ENCODE measurements at regions not wholly inside any gene's neighbourhood (a gene's known extent, or its start where the extent isn't known, plus 50 kb on each side); places are given as distances from the start of the nearest gene placed in this dataset.

- Histone ChIP-seq H3K27me3 (ENCODE audit: control insufficient read depth in 2 of 2, insufficient read depth in 1 of 2, low read length in 1 of 2) (no peaks in the 10 kb centered on the region), H3K9me3 (ENCODE audit: control insufficient read depth in 2 of 2, insufficient read depth in 1 of 2, low read length in 1 of 2) (no peaks in the 10 kb centered on the region), H3K36me3 (ENCODE audit: control insufficient read depth in 2 of 2, insufficient read depth in 2 of 2, low read length in 1 of 2) (no peaks in the 10 kb centered on the region), H3K4me1 (ENCODE audit: control insufficient read depth in 2 of 2, insufficient read depth in 2 of 2, low read length in 2 of 2) (peaks cover 6% of the 10 kb centered on the region in 2 donors), H3K27ac (ENCODE audit: low read depth in 1 of 2, low read length in 1 of 2) (no peak overlapping the region), H3K4me3 (ENCODE audit: low read length in 2 of 2) (no peak overlapping the region)
- DNase-seq (ENCODE audit: low read depth in 6 of 9, low spot score in 9 of 9), result no peak
Observed at GRCh38 chr16:79411357-79411756, 189.2 kb downstream of the MAF start.

- DNase-seq (ENCODE audit: low read depth in 6 of 9, low spot score in 9 of 9), result no peak
- 73% methylated on average over 9 of the region's 9 CpGs for WGBS
- no peak overlapping the region for H3K27ac ChIP-seq (ENCODE audit: low read depth in 1 of 2, low read length in 1 of 2)
- no peaks in the 10 kb centered on the region for H3K9me3 ChIP-seq (ENCODE audit: control insufficient read depth in 2 of 2, insufficient read depth in 1 of 2, low read length in 1 of 2)
- H3K27me3 ChIP-seq (ENCODE audit: control insufficient read depth in 2 of 2, insufficient read depth in 1 of 2, low read length in 1 of 2), result no peaks in the 10 kb centered on the region
- no peaks in the 10 kb centered on the region for H3K36me3 ChIP-seq (ENCODE audit: control insufficient read depth in 2 of 2, insufficient read depth in 2 of 2, low read length in 1 of 2)
- no peaks in the 10 kb centered on the region for H3K4me1 ChIP-seq (ENCODE audit: control insufficient read depth in 2 of 2, insufficient read depth in 2 of 2, low read length in 2 of 2)
- H3K4me3 ChIP-seq (ENCODE audit: low read length in 2 of 2), result no peak overlapping the region
Observed at GRCh38 chr16:79409978-79410377, 190.6 kb downstream of the MAF start.

GRCh38 chr16:79408355-79408754, 192.2 kb downstream of the MAF start:
- no peaks in the 10 kb centered on the region for H3K4me1 ChIP-seq (ENCODE audit: control insufficient read depth in 2 of 2, insufficient read depth in 2 of 2, low read length in 2 of 2)
- no peak overlapping the region for H3K27ac ChIP-seq (ENCODE audit: low read depth in 1 of 2, low read length in 1 of 2)
- no peak overlapping the region for H3K4me3 ChIP-seq (ENCODE audit: low read length in 2 of 2)
- no peak for DNase-seq (ENCODE audit: low read depth in 6 of 9, low spot score in 9 of 9)
- H3K36me3 ChIP-seq (ENCODE audit: control insufficient read depth in 2 of 2, insufficient read depth in 2 of 2, low read length in 1 of 2), result no peaks in the 10 kb centered on the region
- no peaks in the 10 kb centered on the region for H3K27me3 ChIP-seq (ENCODE audit: control insufficient read depth in 2 of 2, insufficient read depth in 1 of 2, low read length in 1 of 2)
- WGBS, result 98% methylated on average over 6 of the region's 6 CpGs
- H3K9me3 ChIP-seq (ENCODE audit: control insufficient read depth in 2 of 2, insufficient read depth in 1 of 2, low read length in 1 of 2), result no peaks in the 10 kb centered on the region

- no peak overlapping the region for H3K27ac ChIP-seq (ENCODE audit: low read depth in 1 of 2, low read length in 1 of 2)
- H3K4me1 ChIP-seq (ENCODE audit: control insufficient read depth in 2 of 2, insufficient read depth in 2 of 2, low read length in 2 of 2), result no peaks in the 10 kb centered on the region
- no peak for DNase-seq (ENCODE audit: low read depth in 6 of 9, low spot score in 9 of 9)
- H3K4me3 ChIP-seq (ENCODE audit: low read length in 2 of 2), result no peak overlapping the region
- H3K9me3 ChIP-seq (ENCODE audit: control insufficient read depth in 2 of 2, insufficient read depth in 1 of 2, low read length in 1 of 2), result no peaks in the 10 kb centered on the region
- H3K36me3 ChIP-seq (ENCODE audit: control insufficient read depth in 2 of 2, insufficient read depth in 2 of 2, low read length in 1 of 2), result no peaks in the 10 kb centered on the region
- no peaks in the 10 kb centered on the region for H3K27me3 ChIP-seq (ENCODE audit: control insufficient read depth in 2 of 2, insufficient read depth in 1 of 2, low read length in 1 of 2)
- WGBS, result 94% methylated on average over 15 of the region's 15 CpGs
Observed at GRCh38 chr16:79407461-79408135, 192.9 kb downstream of the MAF start.

GRCh38 chr16:79407005-79407404, 193.5 kb downstream of the MAF start:
- no peaks in the 10 kb centered on the region for H3K27me3 ChIP-seq (ENCODE audit: control insufficient read depth in 2 of 2, insufficient read depth in 1 of 2, low read length in 1 of 2)
- H3K36me3 ChIP-seq (ENCODE audit: control insufficient read depth in 2 of 2, insufficient read depth in 2 of 2, low read length in 1 of 2), result no peaks in the 10 kb centered on the region
- H3K4me3 ChIP-seq (ENCODE audit: low read length in 2 of 2), result no peak overlapping the region
- H3K27ac ChIP-seq (ENCODE audit: low read depth in 1 of 2, low read length in 1 of 2), result no peak overlapping the region
- no peaks in the 10 kb centered on the region for H3K9me3 ChIP-seq (ENCODE audit: control insufficient read depth in 2 of 2, insufficient read depth in 1 of 2, low read length in 1 of 2)
- DNase-seq (ENCODE audit: low read depth in 6 of 9, low spot score in 9 of 9), result no peak
- 98% methylated on average over 12 of the region's 12 CpGs for WGBS
- no peaks in the 10 kb centered on the region for H3K4me1 ChIP-seq (ENCODE audit: control insufficient read depth in 2 of 2, insufficient read depth in 2 of 2, low read length in 2 of 2)

GRCh38 chr16:79404571-79404970, 196.0 kb downstream of the MAF start:
- Histone ChIP-seq H3K27ac (ENCODE audit: low read depth in 1 of 2, low read length in 1 of 2) (no peak overlapping the region), H3K27me3 (ENCODE audit: control insufficient read depth in 2 of 2, insufficient read depth in 1 of 2, low read length in 1 of 2) (no peaks in the 10 kb centered on the region), H3K9me3 (ENCODE audit: control insufficient read depth in 2 of 2, insufficient read depth in 1 of 2, low read length in 1 of 2) (no peaks in the 10 kb centered on the region), H3K4me3 (ENCODE audit: low read length in 2 of 2) (no peak overlapping the region), H3K36me3 (ENCODE audit: control insufficient read depth in 2 of 2, insufficient read depth in 2 of 2, low read length in 1 of 2) (no peaks in the 10 kb centered on the region), H3K4me1 (ENCODE audit: control insufficient read depth in 2 of 2, insufficient read depth in 2 of 2, low read length in 2 of 2) (no peaks in the 10 kb centered on the region)
- WGBS, result 78% methylated on average over 7 of the region's 7 CpGs
- DNase-seq (ENCODE audit: low read depth in 6 of 9, low spot score in 9 of 9), result no peak

- no peak for DNase-seq (ENCODE audit: low read depth in 6 of 9, low spot score in 9 of 9)
- WGBS, result 92% methylated on average over 4 of the region's 4 CpGs
- H3K27ac ChIP-seq (ENCODE audit: low read depth in 1 of 2, low read length in 1 of 2), result no peak overlapping the region
- H3K27me3 ChIP-seq (ENCODE audit: control insufficient read depth in 2 of 2, insufficient read depth in 1 of 2, low read length in 1 of 2), result no peaks in the 10 kb centered on the region
- no peak overlapping the region for H3K4me3 ChIP-seq (ENCODE audit: low read length in 2 of 2)
- H3K4me1 ChIP-seq (ENCODE audit: control insufficient read depth in 2 of 2, insufficient read depth in 2 of 2, low read length in 2 of 2), result no peaks in the 10 kb centered on the region
- no peaks in the 10 kb centered on the region for H3K36me3 ChIP-seq (ENCODE audit: control insufficient read depth in 2 of 2, insufficient read depth in 2 of 2, low read length in 1 of 2)
- H3K9me3 ChIP-seq (ENCODE audit: control insufficient read depth in 2 of 2, insufficient read depth in 1 of 2, low read length in 1 of 2), result no peaks in the 10 kb centered on the region
Observed at GRCh38 chr16:79403534-79403933, 197.0 kb downstream of the MAF start.

- Histone ChIP-seq H3K4me3 (ENCODE audit: low read length in 2 of 2) (no peak overlapping the region), H3K4me1 (ENCODE audit: control insufficient read depth in 2 of 2, insufficient read depth in 2 of 2, low read length in 2 of 2) (no peaks in the 10 kb centered on the region), H3K36me3 (ENCODE audit: control insufficient read depth in 2 of 2, insufficient read depth in 2 of 2, low read length in 1 of 2) (no peaks in the 10 kb centered on the region), H3K9me3 (ENCODE audit: control insufficient read depth in 2 of 2, insufficient read depth in 1 of 2, low read length in 1 of 2) (no peaks in the 10 kb centered on the region), H3K27ac (ENCODE audit: low read depth in 1 of 2, low read length in 1 of 2) (no peak overlapping the region), H3K27me3 (ENCODE audit: control insufficient read depth in 2 of 2, insufficient read depth in 1 of 2, low read length in 1 of 2) (no peaks in the 10 kb centered on the region)
- no peak for DNase-seq (ENCODE audit: low read depth in 6 of 9, low spot score in 9 of 9)
- 81% methylated on average over 6 of the region's 6 CpGs for WGBS
Observed at GRCh38 chr16:79402920-79403319, 197.6 kb downstream of the MAF start.

- Histone ChIP-seq H3K4me3 (ENCODE audit: low read length in 2 of 2) (no peak overlapping the region), H3K4me1 (ENCODE audit: control insufficient read depth in 2 of 2, insufficient read depth in 2 of 2, low read length in 2 of 2) (no peaks in the 10 kb centered on the region), H3K27ac (ENCODE audit: low read depth in 1 of 2, low read length in 1 of 2) (no peak overlapping the region), H3K36me3 (ENCODE audit: control insufficient read depth in 2 of 2, insufficient read depth in 2 of 2, low read length in 1 of 2) (no peaks in the 10 kb centered on the region), H3K9me3 (ENCODE audit: control insufficient read depth in 2 of 2, insufficient read depth in 1 of 2, low read length in 1 of 2) (no peaks in the 10 kb centered on the region), H3K27me3 (ENCODE audit: control insufficient read depth in 2 of 2, insufficient read depth in 1 of 2, low read length in 1 of 2) (no peaks in the 10 kb centered on the region)
- no peak for DNase-seq (ENCODE audit: low read depth in 6 of 9, low spot score in 9 of 9)
- whole genome bisulfite sequencing, result 98% methylated on average over 5 of the region's 5 CpGs
Observed at GRCh38 chr16:79402356-79402755, 198.2 kb downstream of the MAF start.

GRCh38 chr16:79401782-79402181, 198.8 kb downstream of the MAF start:
- H3K4me3 ChIP-seq (ENCODE audit: low read length in 2 of 2), result no peak overlapping the region
- H3K27me3 ChIP-seq (ENCODE audit: control insufficient read depth in 2 of 2, insufficient read depth in 1 of 2, low read length in 1 of 2), result no peaks in the 10 kb centered on the region
- H3K36me3 ChIP-seq (ENCODE audit: control insufficient read depth in 2 of 2, insufficient read depth in 2 of 2, low read length in 1 of 2), result no peaks in the 10 kb centered on the region
- DNase-seq (ENCODE audit: low read depth in 6 of 9, low spot score in 9 of 9), result no peak
- H3K9me3 ChIP-seq (ENCODE audit: control insufficient read depth in 2 of 2, insufficient read depth in 1 of 2, low read length in 1 of 2), result no peaks in the 10 kb centered on the region
- H3K4me1 ChIP-seq (ENCODE audit: control insufficient read depth in 2 of 2, insufficient read depth in 2 of 2, low read length in 2 of 2), result no peaks in the 10 kb centered on the region
- 95% methylated on average over 1 of the region's 1 CpG for WGBS
- no peak overlapping the region for H3K27ac ChIP-seq (ENCODE audit: low read depth in 1 of 2, low read length in 1 of 2)
